MM.1S (cell line): ENCODE measurements at regions not wholly inside any gene's neighbourhood (a gene's known extent, or its start where the extent isn't known, plus 50 kb on each side); places are given as distances from the start of the nearest gene placed in this dataset.

ENCODE experiments used
- DNase-seq: peaks from one replicate; pipeline ENCODE4 v3.0.0-alpha.2; 2015
- H2AFZ ChIP-seq: fragments of 300-600 bp; sonication (generic); 2 replicates; pipeline ENCODE4 v1.6.0; 2016; ENCODE audit warnings: antibody characterized with exemption, low read length
- H3F3A ChIP-seq: fragments of 300-600 bp; sonication (generic); 2 replicates; pipeline ENCODE4 v1.6.1; 2016; ENCODE audit warnings: mild to moderate bottlenecking, antibody characterized with exemption, low read length, moderate library complexity, mixed read lengths; ENCODE audit not compliant: insufficient read depth
- H3K27ac ChIP-seq: fragments of 300-600 bp; sonication (generic); 2 replicates; pipeline ENCODE4 v1.5.1; 2016; ENCODE audit warnings: mild to moderate bottlenecking, low read length
- H3K27me3 ChIP-seq: fragments of 300-600 bp; sonication (generic); replicated peaks from 2 replicates; pipeline ENCODE4 v1.6.0; 2016; ENCODE audit warnings: low read length; ENCODE audit not compliant: insufficient read depth
- H3K36me3 ChIP-seq: fragments of 300-600 bp; sonication (generic); replicated peaks from 2 replicates; pipeline ENCODE4 v1.6.1; 2016; ENCODE audit warnings: mild to moderate bottlenecking, low read length, mixed read lengths; ENCODE audit not compliant: insufficient read depth
- H3K4me1 ChIP-seq: fragments of 300-600 bp; sonication (generic); 2 replicates; pipeline ENCODE4 v1.6.1; 2016; ENCODE audit warnings: low read length, mixed read lengths
- H3K4me2 ChIP-seq: fragments of 300-600 bp; sonication (generic); 2 replicates; pipeline ENCODE4 v1.6.0; 2016; ENCODE audit warnings: low read depth, low read length
- H3K4me3 ChIP-seq: fragments of 300-600 bp; sonication (generic); 2 replicates; pipeline ENCODE4 v1.5.1; 2016; ENCODE audit warnings: low read length, mixed read lengths
- H3K79me2 ChIP-seq: fragments of 300-600 bp; sonication (generic); 2 replicates; pipeline ENCODE4 v1.6.1; 2016; ENCODE audit warnings: mixed run types, low read length, mixed read lengths
- H3K9ac ChIP-seq: fragments of 300-600 bp; sonication (generic); 2 replicates; pipeline ENCODE4 v1.6.1; 2016; ENCODE audit warnings: low read length, mixed read lengths
- H3K9me2 ChIP-seq: fragments of 300-600 bp; sonication (generic); replicated peaks from 2 replicates; pipeline ENCODE4 v1.6.1; 2016; ENCODE audit warnings: mild to moderate bottlenecking, low read length, mixed read lengths; ENCODE audit not compliant: insufficient read depth
- H3K9me3 ChIP-seq: fragments of 300-600 bp; sonication (generic); replicated peaks from 2 replicates; pipeline ENCODE4 v1.6.1; 2016; ENCODE audit warnings: mild to moderate bottlenecking, low read length, mixed read lengths; ENCODE audit not compliant: insufficient read depth
- H4K20me1 ChIP-seq: fragments of 300-600 bp; sonication (generic); 2 replicates; pipeline ENCODE4 v1.6.1; 2016; ENCODE audit warnings: mild to moderate bottlenecking, low read length, moderate library complexity, mixed read lengths; ENCODE audit not compliant: insufficient read depth
- EZH2 ChIP-seq: fragments of 300-600 bp; sonication (generic); optimal IDR thresholded peaks from 2 replicates; pipeline ENCODE3; 2017; ENCODE audit warnings: low read depth, mild to moderate bottlenecking, antibody characterized with exemption, low read length, mixed read lengths
- EZH2phosphoT487 ChIP-seq: fragments of 300-600 bp; sonication (generic); IDR thresholded peaks from 2 replicates; pipeline ENCODE4 v1.6.1; 2018; ENCODE audit warnings: antibody characterized with exemption, low read length
- TF ChIP-seq, protein P1 (sequence below): fragments of 300-600 bp; sonication (generic); IDR thresholded peaks from 2 replicates; pipeline ENCODE4 v1.5.1; 2016; ENCODE audit warnings: antibody characterized with exemption, low read length, mixed read lengths

- no peak overlapping the region for H3K4me2 ChIP-seq
- H3K36me3 ChIP-seq, result no peaks in the 10 kb centered on the region
Measured at GRCh38 chr17:77476006-77476405, 335.2 kb downstream of the SEC14L1 start.

DNA sequence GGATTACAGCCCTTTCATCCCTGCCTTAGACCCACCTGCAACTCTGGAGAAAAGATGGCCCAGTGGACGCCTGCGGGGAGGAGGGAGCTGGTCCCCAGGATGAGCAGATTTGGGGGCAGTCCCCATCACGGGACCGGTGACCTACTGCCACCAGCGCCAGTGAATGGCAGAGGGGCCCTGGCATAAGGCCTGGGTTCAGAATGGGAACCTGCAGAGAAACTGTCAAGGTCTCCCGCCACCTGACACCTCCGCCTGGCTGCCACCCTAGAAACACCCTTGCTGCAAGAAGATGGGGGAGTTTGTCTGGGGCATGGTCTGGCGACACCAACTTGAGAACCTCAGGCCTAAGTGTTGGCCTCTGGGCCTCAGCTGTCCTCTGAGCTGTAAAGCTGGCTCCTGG is 335.7 kb downstream of the SEC14L1 start:
- H3K79me2 ChIP-seq, result peaks cover 98% of the 10 kb centered on the region
- DNase-seq, result peak; percentile 6
- no peak overlapping the region for H3K4me3 ChIP-seq
- H3K27me3 ChIP-seq, result no peaks in the 10 kb centered on the region
- H3F3A ChIP-seq, result peaks cover 18% of the 10 kb centered on the region
- no peaks in the 10 kb centered on the region for H3K36me3 ChIP-seq
- H3K4me2 ChIP-seq, result peak overlapping the region; percentile 77; the same call in 1 of the 2 replicates
- peaks cover 38% of the 10 kb centered on the region for H3K4me1 ChIP-seq
- no peak overlapping the region for H3K9ac ChIP-seq
- TF ChIP-seq EZH2, result no peak
- TF ChIP-seq EZH2phosphoT487, result no peak
- TF ChIP-seq, protein P1, sequence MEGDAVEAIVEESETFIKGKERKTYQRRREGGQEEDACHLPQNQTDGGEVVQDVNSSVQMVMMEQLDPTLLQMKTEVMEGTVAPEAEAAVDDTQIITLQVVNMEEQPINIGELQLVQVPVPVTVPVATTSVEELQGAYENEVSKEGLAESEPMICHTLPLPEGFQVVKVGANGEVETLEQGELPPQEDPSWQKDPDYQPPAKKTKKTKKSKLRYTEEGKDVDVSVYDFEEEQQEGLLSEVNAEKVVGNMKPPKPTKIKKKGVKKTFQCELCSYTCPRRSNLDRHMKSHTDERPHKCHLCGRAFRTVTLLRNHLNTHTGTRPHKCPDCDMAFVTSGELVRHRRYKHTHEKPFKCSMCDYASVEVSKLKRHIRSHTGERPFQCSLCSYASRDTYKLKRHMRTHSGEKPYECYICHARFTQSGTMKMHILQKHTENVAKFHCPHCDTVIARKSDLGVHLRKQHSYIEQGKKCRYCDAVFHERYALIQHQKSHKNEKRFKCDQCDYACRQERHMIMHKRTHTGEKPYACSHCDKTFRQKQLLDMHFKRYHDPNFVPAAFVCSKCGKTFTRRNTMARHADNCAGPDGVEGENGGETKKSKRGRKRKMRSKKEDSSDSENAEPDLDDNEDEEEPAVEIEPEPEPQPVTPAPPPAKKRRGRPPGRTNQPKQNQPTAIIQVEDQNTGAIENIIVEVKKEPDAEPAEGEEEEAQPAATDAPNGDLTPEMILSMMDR, result no peak
- H3K9me2 ChIP-seq, result no peaks in the 10 kb centered on the region
- peak overlapping the region; percentile 78; the same call in 1 of the 2 replicates for H3K27ac ChIP-seq
- no peaks in the 10 kb centered on the region for H3K9me3 ChIP-seq
- H4K20me1 ChIP-seq, result no peaks in the 10 kb centered on the region
- H2AFZ ChIP-seq, result no peak overlapping the region

More at GRCh38 chr17:77476006-77476405, 335.2 kb downstream of the SEC14L1 start:
- Histone ChIP-seq H4K20me1 (no peaks in the 10 kb centered on the region), H3K79me2 (peaks cover 100% of the 10 kb centered on the region), H3K27me3 (no peaks in the 10 kb centered on the region), H3K27ac (no peak overlapping the region), H3K4me1 (peaks cover 43% of the 10 kb centered on the region), H3K9ac (no peak overlapping the region), H3K9me2 (no peaks in the 10 kb centered on the region), H3F3A (peaks cover 18% of the 10 kb centered on the region), H2AFZ (no peak overlapping the region), H3K9me3 (no peaks in the 10 kb centered on the region), H3K4me3 (no peak overlapping the region)
- peak; percentile 4 for DNase-seq
- TF ChIP-seq EZH2phosphoT487 (no peak), EZH2 (no peak)
- TF ChIP-seq, protein P1, result no peak

GRCh38 chr17:77476931-77477805 is 336.4 kb downstream of the SEC14L1 start:
- H3K4me1 ChIP-seq, result peaks cover 31% of the 10 kb centered on the region
- H3K4me2 ChIP-seq, result peak overlapping the region; percentile 77

More at GRCh38 chr17:77476931-77477805, 336.4 kb downstream of the SEC14L1 start:
- H3K9ac ChIP-seq, result peak overlapping the region; percentile 53
- H4K20me1 ChIP-seq, result no peaks in the 10 kb centered on the region
- H3K27me3 ChIP-seq, result no peaks in the 10 kb centered on the region
- H3K27ac ChIP-seq, result peak overlapping the region; percentile 78
- no peak for TF ChIP-seq EZH2
- TF ChIP-seq, protein P1, result no peak
- no peak for TF ChIP-seq EZH2phosphoT487
- H3K36me3 ChIP-seq, result no peaks in the 10 kb centered on the region
- 0 out of 2 replicates have a peak overlapping the region, but pooled peaks have one; percentile 31 for H2AFZ ChIP-seq
- H3K79me2 ChIP-seq, result peaks cover 98% of the 10 kb centered on the region
- H3K9me2 ChIP-seq, result no peaks in the 10 kb centered on the region
- peaks cover 13% of the 10 kb centered on the region for H3F3A ChIP-seq
- H3K9me3 ChIP-seq, result no peaks in the 10 kb centered on the region
- H3K4me3 ChIP-seq, result peak overlapping the region; percentile 32
- DNase-seq, result peak; percentile 63
